HG03469 (cell line): ENCODE measurements at regions not wholly inside any gene's neighbourhood (a gene's known extent, or its start where the extent isn't known, plus 50 kb on each side); places are given as distances from the start of the nearest gene placed in this dataset.
A peak's percentile ranks its signal among the peaks of the same experiment; 100 is the strongest.

ENCODE experiments used
- ATAC-seq: cut with Tn5 transposase; IDR thresholded peaks from one replicate; pipeline ENCODE4 v1.9.1; 2021; ENCODE audit warnings: mild to moderate bottlenecking, moderate library complexity, moderate number of reproducible peaks; ENCODE audit not compliant: unreplicated experiment

GRCh38 chr4:124188595-124188994 lies 523.9 kb downstream of the ANKRD50 start:
- ATAC-seq = no peak

- ATAC-seq = no peak
Measured at GRCh38 chr4:124189545-124189944, 523.0 kb downstream of the ANKRD50 start.

- ATAC-seq = peak; percentile 52
Measured at GRCh38 chr4:124191329-124191728, 521.2 kb downstream of the ANKRD50 start.

- ATAC-seq = no peak
Measured at GRCh38 chr4:124192544-124192943, 520.0 kb downstream of the ANKRD50 start.

GRCh38 chr4:124199185-124199584 lies 513.3 kb downstream of the ANKRD50 start:
- ATAC-seq = no peak

- ATAC-seq = no peak
Measured at GRCh38 chr4:124199755-124200154, 512.8 kb downstream of the ANKRD50 start.

- ATAC-seq = no peak
Measured at GRCh38 chr4:124201636-124202035, 510.9 kb downstream of the ANKRD50 start.

- no peak for ATAC-seq
Measured at GRCh38 chr4:124202099-124202498, 510.4 kb downstream of the ANKRD50 start.

GRCh38 chr4:124203613-124204238 lies 508.8 kb downstream of the ANKRD50 start:
- no peak for ATAC-seq

GRCh38 chr4:124206779-124207605 lies 505.5 kb downstream of the ANKRD50 start:
- ATAC-seq = no peak

- no peak for ATAC-seq
Measured at GRCh38 chr4:124209211-124209610, 503.3 kb downstream of the ANKRD50 start.

GRCh38 chr4:124209626-124210025 lies 502.9 kb downstream of the ANKRD50 start:
- no peak for ATAC-seq

- no peak for ATAC-seq
Measured at GRCh38 chr4:124210746-124211145, 501.8 kb downstream of the ANKRD50 start.

- no peak for ATAC-seq
Measured at GRCh38 chr4:124212815-124213630, 499.5 kb downstream of the ANKRD50 start.

- ATAC-seq = no peak
Measured at GRCh38 chr4:124219389-124219788, 493.1 kb downstream of the ANKRD50 start.

- ATAC-seq = no peak
Measured at GRCh38 chr4:124224256-124224655, 488.3 kb downstream of the ANKRD50 start.

GRCh38 chr4:124227981-124228380 lies 484.6 kb downstream of the ANKRD50 start:
- ATAC-seq = no peak

GRCh38 chr4:124230268-124230667 lies 482.3 kb downstream of the ANKRD50 start:
- ATAC-seq = no peak

- ATAC-seq = no peak
Measured at GRCh38 chr4:124234771-124235170, 477.8 kb downstream of the ANKRD50 start.

GRCh38 chr4:124243671-124244366 lies 468.7 kb downstream of the ANKRD50 start:
- ATAC-seq = no peak

- ATAC-seq = no peak
Measured at GRCh38 chr4:124253080-124253479, 459.5 kb downstream of the ANKRD50 start.
